ENCODE measurements at regions not wholly inside any gene's neighbourhood (a gene's known extent, or its start where the extent isn't known, plus 50 kb on each side); places are given as distances from the start of the nearest gene placed in this dataset.
A peak's percentile ranks its signal among the peaks of the same experiment; 100 is the strongest.

- DNase-seq (ENCODE audit: low read depth): no peak
- no peak for TF ChIP-seq CTCF (conservative IDR thresholded peaks at IDR 0.05; ENCODE audit: low read depth, low read length)
- H3K4me3 ChIP-seq (ENCODE audit: low read depth, low read length): no peak overlapping the region
These were observed 905.4 kb downstream of the ROBO2 start for GRCh38 chr3:77945320-77945719.

GRCh38 chr3:77947671-77948070 lies 907.8 kb downstream of the ROBO2 start:
- TF ChIP-seq CTCF (conservative IDR thresholded peaks at IDR 0.05; ENCODE audit: low read depth, low read length): no peak
- no peak overlapping the region for H3K4me3 ChIP-seq (ENCODE audit: low read depth, low read length)
- DNase-seq (ENCODE audit: low read depth): no peak

- no peak for TF ChIP-seq CTCF (conservative IDR thresholded peaks at IDR 0.05; ENCODE audit: low read depth, low read length)
- peak; percentile 37 for DNase-seq (ENCODE audit: low read depth)
- H3K4me3 ChIP-seq (ENCODE audit: low read depth, low read length): no peak overlapping the region
These were observed 927.7 kb downstream of the ROBO2 start for GRCh38 chr3:77967621-77968020.

- H3K4me3 ChIP-seq (ENCODE audit: low read depth, low read length): no peak overlapping the region
- DNase-seq (ENCODE audit: low read depth): no peak
- no peak for TF ChIP-seq CTCF (conservative IDR thresholded peaks at IDR 0.05; ENCODE audit: low read depth, low read length)
These were observed 936.2 kb downstream of the ROBO2 start for GRCh38 chr3:77976079-77976478.

GRCh38 chr3:78003090-78003489 lies 963.2 kb downstream of the ROBO2 start:
- no peak overlapping the region for H3K4me3 ChIP-seq (ENCODE audit: low read depth, low read length)
- TF ChIP-seq CTCF (conservative IDR thresholded peaks at IDR 0.05; ENCODE audit: low read depth, low read length): no peak
- peak; percentile 2 for DNase-seq (ENCODE audit: low read depth)

- H3K4me3 ChIP-seq (ENCODE audit: low read depth, low read length): no peak overlapping the region
- no peak for TF ChIP-seq CTCF (conservative IDR thresholded peaks at IDR 0.05; ENCODE audit: low read depth, low read length)
- DNase-seq (ENCODE audit: low read depth): no peak
These were observed 964.7 kb downstream of the ROBO2 start for GRCh38 chr3:78004571-78004970.

- TF ChIP-seq CTCF (conservative IDR thresholded peaks at IDR 0.05; ENCODE audit: low read depth, low read length): no peak
- no peak for DNase-seq (ENCODE audit: low read depth)
- H3K4me3 ChIP-seq (ENCODE audit: low read depth, low read length): no peak overlapping the region
These were observed 973.8 kb downstream of the ROBO2 start for GRCh38 chr3:78013653-78014052.

Data from choroid plexus epithelial cell (primary cell).